T-helper 1 cell treated with Interleukin-12 subunit alpha and Interleukin-12 subunit beta and Interleukin-4 antibody, amounts not matched to agents 30 ng/mL and 1 ng/mL, for 36 hours (primary cell): ENCODE measurements at regions not wholly inside any gene's neighbourhood (a gene's known extent, or its start where the extent isn't known, plus 50 kb on each side); places are given as distances from the start of the nearest gene placed in this dataset.

Experiments used
- intact Hi-C: fragments of 100-400 bp; cut with micrococcal nuclease; formaldehyde crosslinking; loops from one replicate; pipeline ENCODE4 v1.15.1; 2024

GRCh38 chr12:68449196-68449595 is 117.0 kb upstream of the MDM1 start:
- intact Hi-C loops, result no loop called here

- intact Hi-C loops, result loop anchor here (1.0 to 10.0 kb wide), 17 partner anchors 10 to 1176 kb away; partner anchors contain the start of genes MDM1, MDM2, RAP1B and SLC35E3
These were observed 118.7 kb upstream of the MDM1 start for GRCh38 chr12:68450947-68451260.

GRCh38 chr12:68451261-68452077 is 119.3 kb upstream of the MDM1 start:
- intact Hi-C loops, result loop anchor here (1.0 to 10.0 kb wide), 17 partner anchors 10 to 1177 kb away; partner anchors contain the start of genes MDM1, MDM2, RAP1B and SLC35E3

- intact Hi-C loops, result loop anchor here (5.0 to 10.0 kb wide), 3 partner anchors 175 to 1177 kb away; partner anchors contain the start of gene SLC35E3
These were observed 120.0 kb upstream of the MDM1 start for GRCh38 chr12:68452078-68452715.

GRCh38 chr12:68453278-68453677 is 121.1 kb upstream of the MDM1 start:
- intact Hi-C loops, result loop anchor here (5.0 to 10.0 kb wide), 3 partner anchors 176 to 1178 kb away; partner anchors contain the start of gene SLC35E3

- intact Hi-C loops, result loop anchor here (5.0 to 10.0 kb wide), 3 partner anchors 177 to 1179 kb away; partner anchors contain the start of gene SLC35E3
These were observed 121.7 kb upstream of the MDM1 start for GRCh38 chr12:68453876-68454275.

- intact Hi-C loops, result loop anchor here (5.0 to 10.0 kb wide), 3 partner anchors 178 to 1180 kb away; partner anchors contain the start of gene SLC35E3
These were observed 122.7 kb upstream of the MDM1 start for GRCh38 chr12:68454892-68455291.

- intact Hi-C loops, result loop anchor here (10.0 kb wide), 1 partner anchor 1181 kb away; no protein-coding TSS in a partner anchor
These were observed 123.7 kb upstream of the MDM1 start for GRCh38 chr12:68455691-68456345.

- intact Hi-C loops, result loop anchor here (10.0 kb wide), 1 partner anchor 1184 kb away; no protein-coding TSS in a partner anchor
These were observed 126.7 kb upstream of the MDM1 start for GRCh38 chr12:68458866-68459265.

- intact Hi-C loops, result no loop called here
These were observed 128.1 kb upstream of the MDM1 start for GRCh38 chr12:68460236-68460635.

- intact Hi-C loops, result loop anchor here (2.0 kb wide), 1 partner anchor 15 kb away; no protein-coding TSS in a partner anchor
These were observed 129.5 kb upstream of the MDM1 start for GRCh38 chr12:68461645-68462044.

GRCh38 chr12:68462803-68463202 is 130.6 kb upstream of the MDM1 start:
- intact Hi-C loops, result loop anchor here (1.0 to 2.0 kb wide), 3 partner anchors 12 to 18 kb away; no protein-coding TSS in a partner anchor

GRCh38 chr12:68465227-68465626 is 133.1 kb upstream of the MDM1 start:
- intact Hi-C loops, result no loop called here

- intact Hi-C loops, result no loop called here
These were observed 135.4 kb upstream of the MDM1 start for GRCh38 chr12:68467514-68467913.

- intact Hi-C loops, result no loop called here
These were observed 135.9 kb upstream of the MDM1 start for GRCh38 chr12:68468036-68468435.

- intact Hi-C loops, result no loop called here
These were observed 137.0 kb upstream of the MDM1 start for GRCh38 chr12:68469113-68469512.

- intact Hi-C loops, result no loop called here
These were observed 138.6 kb upstream of the MDM1 start for GRCh38 chr12:68470664-68471328.

GRCh38 chr12:68474467-68475204 is 136.1 kb upstream of the RAP1B start:
- intact Hi-C loops, result no loop called here

- intact Hi-C loops, result no loop called here
These were observed 133.9 kb upstream of the RAP1B start for GRCh38 chr12:68476794-68477193.

GRCh38 chr12:68477261-68477772 is 133.4 kb upstream of the RAP1B start:
- intact Hi-C loops, result no loop called here
